Medulla oblongata (tissue), 1 donor: ENCODE measurements at regions not wholly inside any gene's neighbourhood (a gene's known extent, or its start where the extent isn't known, plus 50 kb on each side); places are given as distances from the start of the nearest gene placed in this dataset.

ENCODE experiments used
- DNase-seq: peaks from one replicate; pipeline ENCODE4 v3.0.0-alpha.2; 2015; ENCODE audit errors: extremely low spot score

DNA sequence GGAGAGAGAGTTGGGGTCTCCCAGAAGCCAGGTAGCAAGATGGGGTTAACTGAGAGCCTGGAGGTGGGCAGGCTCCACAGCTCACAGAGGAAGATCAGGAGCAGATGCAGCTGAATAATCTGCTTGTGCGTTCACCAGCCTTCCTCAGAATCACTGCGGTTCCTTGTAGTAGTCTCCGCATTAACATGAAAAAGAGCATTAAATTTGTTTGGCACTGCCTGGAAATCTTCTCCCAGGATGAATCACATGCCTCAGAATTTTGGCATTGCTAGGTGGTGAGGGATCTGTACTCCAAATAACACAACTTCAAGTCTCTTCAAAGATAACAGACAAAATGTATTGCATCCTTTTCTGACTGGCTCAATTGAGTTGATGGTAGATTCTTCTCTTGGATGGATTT lies 700.6 kb upstream of the ARRDC4 start:
- no peak for DNase-seq

DNA sequence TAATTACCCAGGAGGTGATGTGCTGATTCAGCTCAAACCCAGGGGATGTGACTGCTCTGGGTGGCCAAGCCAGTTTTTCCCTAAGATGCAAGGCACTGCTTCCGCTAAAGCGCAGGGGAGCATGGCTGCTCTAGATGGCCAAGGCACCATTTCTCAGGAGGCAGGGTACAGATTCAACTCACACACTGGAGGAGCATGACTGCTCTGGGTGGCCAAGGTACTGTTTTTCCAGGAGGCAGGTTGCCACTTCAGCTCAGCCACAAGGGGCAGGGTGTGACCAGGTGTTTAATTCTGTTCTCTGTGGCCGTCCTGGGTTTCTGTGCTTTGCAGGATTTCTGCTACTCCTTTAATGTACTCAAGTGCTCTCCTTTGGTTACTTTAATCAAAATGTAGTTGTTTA lies 659.3 kb upstream of the ARRDC4 start:
- no peak for DNase-seq

DNA sequence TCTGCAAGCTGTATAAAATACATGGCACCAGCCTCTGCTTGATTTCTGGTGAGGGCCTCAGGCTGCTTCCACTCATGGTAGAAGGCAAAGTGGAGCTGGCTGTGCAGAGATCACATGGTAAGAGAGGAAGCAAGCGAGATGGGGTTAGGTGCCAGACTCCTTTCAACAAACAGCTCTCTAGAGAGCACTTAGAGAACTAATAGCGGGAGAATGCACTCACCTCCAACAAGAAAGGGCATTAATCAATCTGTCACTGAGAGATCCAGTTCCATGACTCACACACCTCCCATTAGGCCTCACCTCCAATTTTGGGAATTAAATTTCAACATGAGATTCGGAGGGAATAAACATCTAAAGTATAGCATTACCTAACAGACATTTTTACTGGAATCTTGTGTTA lies 644.1 kb upstream of the ARRDC4 start:
- DNase-seq = no peak

DNA sequence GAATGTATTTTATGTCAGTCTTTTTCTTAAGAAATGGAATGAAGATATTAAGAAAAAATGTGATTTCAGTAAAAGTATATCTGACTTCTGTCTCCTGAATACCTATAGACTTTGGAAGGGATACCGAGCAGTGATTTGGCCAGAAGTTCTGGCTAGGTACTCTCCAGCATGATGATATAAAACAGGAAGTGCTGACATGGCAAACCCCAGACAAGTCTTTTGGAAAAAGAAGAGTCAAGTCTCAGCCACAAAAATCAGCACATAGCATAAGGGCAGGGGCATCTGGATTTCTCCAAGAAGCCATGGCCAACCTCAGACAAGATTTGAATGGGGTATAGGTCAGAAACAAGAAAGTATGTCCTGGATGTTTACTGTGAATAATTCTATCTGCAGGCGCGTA lies 643.3 kb upstream of the ARRDC4 start:
- no peak for DNase-seq

DNA sequence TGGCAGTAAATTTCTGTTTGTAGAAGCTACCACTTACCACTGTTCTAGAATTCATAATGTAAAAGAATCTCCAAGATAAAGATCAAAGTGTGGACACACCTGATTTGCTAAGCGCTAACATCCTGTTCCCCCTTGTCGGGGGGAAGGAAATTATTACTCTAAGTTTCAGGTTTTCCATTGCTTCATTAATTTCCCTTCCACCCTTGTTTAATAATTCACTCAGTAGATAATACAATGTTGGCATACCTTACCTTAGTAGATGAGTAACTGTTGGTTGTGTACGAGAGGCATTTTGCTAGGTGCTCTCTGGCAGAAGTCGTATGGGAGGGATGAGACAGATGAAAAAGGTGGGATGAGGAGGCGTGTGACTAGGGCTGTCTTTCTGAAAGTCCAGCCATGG lies 641.2 kb upstream of the ARRDC4 start:
- DNase-seq = no peak

DNA sequence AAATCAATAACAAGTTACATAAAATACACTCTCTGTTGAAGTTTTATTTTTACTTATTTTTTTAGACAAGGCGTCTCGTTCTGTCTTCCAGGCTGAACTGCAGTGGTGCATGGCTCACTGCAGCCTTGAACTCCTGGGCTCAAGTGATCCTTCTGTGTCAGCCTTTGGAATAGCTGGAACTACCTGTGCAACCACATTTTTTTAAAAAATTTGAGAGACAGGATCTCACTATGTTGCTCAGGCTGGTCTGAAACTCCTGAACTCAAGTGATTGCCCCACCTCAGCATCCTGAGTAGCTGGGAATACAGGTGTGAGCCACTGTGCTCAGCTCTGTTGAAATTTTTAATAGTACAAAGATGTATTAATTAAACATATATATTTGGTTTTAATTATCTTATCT lies 614.3 kb upstream of the ARRDC4 start:
- no peak for DNase-seq

DNA sequence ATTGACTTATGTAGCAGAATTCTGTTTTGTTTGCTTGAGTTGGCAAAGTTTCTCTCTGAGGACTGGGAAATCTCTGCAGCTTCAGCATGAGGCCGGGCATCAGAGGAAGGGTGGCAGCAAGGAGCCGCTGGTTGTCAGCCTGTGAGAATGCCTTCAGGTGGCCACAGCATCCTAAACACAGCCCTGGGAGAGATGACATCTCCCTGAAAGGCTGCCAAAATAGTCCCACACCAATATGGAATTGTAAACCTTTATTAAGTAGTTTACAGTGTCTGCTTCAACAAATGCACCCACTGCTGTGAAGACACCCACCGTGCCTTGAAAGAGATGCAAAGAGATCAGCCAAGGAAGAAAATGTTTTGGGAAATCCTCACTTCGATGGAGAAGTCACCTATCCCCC lies 609.7 kb upstream of the ARRDC4 start:
- DNase-seq = no peak

DNA sequence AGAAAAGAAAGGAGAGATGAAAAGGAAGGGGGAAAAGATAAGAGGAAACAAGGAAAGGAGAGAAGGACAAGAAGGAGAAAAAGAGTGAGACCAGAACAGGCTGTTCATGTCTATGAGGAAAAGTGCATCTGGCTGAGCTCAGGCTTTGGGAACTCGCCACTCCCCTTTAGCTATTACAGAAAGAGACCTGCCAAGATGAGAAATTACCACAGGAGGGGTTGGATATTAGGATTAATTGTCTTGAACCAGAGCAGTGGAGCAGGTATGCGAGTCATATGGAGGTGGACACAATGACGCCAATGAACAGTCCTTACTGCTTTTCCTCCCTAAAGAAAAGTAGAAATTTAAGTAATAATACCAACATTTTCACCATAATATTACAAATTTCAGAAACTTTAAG lies 577.0 kb upstream of the ARRDC4 start:
- no peak for DNase-seq

DNA sequence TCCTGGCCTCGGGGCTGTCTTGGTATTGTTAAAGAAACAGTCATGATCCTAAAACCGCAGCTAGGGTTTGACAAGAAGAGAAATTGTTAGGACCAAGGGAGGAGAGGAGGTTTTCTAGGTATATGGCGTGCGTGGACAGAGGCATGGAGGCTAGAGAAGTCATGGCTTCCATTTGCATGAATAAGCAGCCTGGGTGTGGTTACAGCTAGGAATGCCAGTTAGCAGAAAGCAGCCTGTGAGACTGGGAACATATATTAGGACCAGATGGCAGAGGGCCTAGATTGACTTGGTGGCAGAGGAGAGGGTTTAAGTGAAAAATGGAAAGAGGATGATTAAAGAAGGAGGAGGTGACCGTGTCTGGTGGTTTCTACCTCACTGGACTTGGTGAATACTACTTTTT lies 573.6 kb upstream of the ARRDC4 start:
- no peak for DNase-seq

DNA sequence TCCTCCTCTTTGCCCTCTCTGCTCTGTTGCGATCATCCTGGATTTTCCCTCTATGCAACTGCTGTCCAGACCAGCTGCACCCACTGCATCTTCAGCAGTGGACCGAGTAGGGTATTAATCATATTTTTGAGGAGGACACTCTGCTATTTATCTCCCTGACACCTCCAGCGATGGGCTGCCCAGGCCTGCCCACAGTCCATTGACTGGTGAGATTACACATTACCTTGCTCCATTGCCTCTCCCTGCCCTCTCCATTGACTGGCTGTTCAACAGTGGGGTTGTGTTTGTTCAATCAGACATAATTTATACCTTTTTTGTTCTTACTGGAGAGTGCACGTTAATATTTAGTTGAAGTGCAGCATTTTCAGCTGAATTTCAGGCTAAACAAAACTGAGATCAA lies 559.3 kb upstream of the ARRDC4 start:
- no peak for DNase-seq

DNA sequence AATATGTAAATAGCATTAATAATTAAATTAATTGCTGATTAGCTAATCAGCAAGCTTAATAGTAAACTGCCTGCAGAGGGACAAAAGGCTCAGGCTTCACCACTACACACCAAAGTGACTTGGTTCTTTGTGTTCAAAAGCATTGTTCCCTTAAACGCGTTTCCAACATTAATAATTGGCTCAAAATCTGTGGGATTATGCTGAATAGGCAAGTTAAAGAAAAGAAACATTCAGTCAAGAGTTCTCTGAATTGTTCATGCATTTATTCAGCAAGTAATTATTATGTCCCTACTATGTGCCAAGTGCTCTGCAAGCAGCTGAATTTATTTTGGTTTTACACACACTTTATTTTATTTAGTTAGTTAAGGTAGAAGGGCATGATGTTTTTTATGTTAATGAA lies 558.5 kb upstream of the ARRDC4 start:
- DNase-seq = no peak

DNA sequence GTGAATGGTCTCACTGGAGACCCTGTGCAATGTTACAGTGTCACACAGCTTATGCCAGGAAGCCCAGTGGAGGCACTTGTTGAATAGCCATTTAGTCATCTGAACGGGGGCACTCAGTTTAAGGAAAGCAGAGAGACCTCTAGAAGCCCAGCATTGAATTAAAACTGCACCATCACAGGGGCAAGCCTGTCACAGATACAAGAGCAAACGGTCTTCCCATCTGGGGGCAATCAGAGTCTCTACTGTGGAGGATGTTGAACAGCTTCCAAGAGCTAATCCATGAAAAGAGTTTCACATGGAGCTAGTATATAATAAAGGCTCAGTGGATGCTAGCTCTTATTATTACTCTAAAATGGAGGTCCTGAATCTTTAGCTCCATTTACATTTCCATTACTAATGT lies 553.7 kb upstream of the ARRDC4 start:
- DNase-seq = no peak

DNA sequence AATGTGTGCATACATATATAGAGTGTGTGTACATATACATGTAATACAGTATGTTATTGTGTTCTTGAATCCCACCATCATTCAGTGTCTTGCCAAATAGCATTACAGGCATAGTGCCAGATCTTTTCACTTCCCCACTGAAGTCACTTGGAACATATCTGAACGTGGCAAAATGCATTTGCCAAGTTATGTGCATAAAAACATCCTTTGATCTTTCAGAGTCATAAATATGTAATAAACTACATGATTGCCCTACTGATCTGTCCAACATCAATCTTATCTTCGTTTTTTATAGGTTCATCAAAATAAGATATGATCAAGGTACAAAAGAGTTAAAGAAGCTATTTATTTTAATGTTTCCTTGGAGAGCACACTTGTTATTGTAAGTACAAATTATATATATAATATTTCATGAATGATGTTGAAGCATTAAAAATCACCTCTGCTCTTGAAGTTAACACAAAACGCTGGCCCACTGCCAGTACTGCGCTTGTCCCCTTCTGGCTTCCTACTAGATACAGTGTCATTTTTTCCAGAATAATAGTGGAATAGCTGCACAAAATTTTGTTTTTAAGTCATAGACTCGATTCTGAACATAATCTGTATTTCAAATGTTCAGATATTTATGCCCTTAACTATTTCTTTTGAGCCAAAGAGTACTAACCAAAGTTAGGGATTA lies 549.5 kb upstream of the ARRDC4 start:
- DNase-seq = no peak

DNA sequence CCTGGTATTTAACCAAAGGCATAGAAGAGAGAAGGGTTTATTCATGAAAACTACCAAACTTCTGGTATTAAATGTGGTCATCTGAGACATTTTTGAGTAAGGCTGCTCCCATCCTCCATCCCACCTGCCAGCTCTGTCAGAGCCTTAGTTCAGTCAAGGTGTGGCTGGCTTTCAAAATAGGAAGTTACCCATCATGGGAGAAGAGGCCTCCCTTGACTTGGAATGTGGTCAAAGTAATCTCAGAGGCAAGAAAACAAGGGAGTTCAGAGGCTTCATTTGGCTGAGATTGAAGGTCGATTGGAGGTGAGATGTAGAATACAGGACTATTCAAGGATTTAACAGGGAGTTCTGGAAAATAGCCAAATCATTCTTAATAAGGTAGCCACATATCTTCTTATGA lies 540.4 kb upstream of the ARRDC4 start:
- DNase-seq = no peak

DNA sequence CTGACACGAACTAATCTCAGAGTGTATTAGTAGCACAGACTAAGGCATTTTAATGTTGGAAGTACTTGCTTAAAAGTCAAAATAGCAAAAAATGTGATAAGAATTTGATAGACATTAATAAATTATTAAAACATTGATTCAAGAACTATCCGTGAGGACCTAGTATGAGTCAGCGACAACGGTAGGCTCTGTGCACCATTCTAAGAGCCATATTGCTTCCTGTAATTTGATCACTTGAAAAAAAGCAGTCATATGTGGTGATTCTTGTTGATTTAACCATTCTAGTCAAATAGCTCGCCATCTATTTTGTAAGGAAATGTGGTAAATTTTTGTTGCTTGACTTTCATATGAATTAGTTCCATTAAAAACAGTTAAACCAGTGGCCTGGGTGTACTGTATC lies 534.9 kb upstream of the ARRDC4 start:
- no peak for DNase-seq

DNA sequence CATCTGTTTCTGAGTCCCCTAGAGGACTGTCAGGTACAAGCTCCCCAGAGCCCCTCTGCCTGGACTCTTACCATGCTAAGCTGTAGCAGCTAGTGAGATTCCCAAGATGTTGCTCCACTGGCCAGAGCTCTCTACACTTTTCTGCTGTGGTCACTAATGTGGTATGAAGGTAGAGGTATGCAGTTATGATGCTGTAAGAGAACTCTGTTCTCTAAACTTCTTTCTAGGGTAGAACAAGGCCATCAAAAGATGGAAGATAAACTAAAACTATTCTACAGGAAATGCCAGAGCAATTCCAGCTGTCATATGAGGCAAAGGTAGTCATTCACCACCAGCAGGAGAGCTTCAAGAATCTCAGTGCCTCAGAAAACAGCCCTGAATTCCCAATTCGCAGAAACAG lies 517.4 kb upstream of the ARRDC4 start:
- no peak for DNase-seq

DNA sequence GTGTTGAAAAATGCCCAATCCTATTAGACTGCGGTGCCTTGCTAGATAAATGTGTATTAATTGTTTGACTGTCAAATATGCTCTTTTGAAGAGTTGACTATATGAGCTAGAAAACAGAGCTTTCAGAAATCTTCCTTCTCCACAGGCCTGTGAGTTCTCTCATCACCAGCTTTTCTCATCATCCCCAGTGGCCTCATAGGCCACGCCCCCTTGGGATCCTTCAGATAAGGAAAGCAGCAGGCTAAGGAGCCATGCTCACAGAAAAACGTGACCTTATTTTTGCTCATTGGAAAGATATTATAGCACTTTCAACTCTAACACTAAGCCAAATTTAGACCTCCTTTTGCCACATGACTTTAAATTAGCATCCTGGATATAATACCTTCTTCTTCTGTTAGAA lies 514.4 kb upstream of the ARRDC4 start:
- DNase-seq = no peak

DNA sequence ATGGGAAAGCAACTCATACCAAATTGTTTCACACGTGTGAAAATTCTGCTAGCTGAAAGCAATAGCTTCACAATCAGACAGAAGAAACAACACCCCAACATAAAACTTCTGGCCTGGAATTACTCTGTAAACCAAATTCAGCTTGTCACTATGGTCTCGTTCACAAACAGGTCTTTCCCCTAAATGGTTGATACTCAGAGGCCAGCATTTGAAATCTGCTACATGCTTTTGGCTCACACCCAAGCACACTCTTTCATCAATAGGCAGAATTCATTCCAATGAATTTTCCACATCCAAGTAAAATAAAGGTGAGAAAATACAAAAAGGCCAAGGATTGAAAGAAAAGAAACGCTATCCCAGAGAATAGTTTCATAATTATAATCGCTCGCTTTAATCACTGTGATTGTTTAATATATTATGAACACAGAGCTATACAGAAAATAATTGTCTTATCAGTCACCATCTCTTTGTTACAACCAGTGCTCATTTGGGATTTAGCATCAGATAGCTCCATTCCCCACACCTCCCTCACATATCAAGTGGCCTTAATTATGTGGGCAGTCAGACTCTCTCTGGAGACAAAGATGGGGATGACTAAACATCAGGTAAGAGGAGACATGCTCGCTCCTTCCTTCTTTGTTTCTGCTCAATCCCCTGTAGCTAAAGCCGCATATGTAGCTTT lies 503.8 kb upstream of the ARRDC4 start:
- DNase-seq = no peak

DNA sequence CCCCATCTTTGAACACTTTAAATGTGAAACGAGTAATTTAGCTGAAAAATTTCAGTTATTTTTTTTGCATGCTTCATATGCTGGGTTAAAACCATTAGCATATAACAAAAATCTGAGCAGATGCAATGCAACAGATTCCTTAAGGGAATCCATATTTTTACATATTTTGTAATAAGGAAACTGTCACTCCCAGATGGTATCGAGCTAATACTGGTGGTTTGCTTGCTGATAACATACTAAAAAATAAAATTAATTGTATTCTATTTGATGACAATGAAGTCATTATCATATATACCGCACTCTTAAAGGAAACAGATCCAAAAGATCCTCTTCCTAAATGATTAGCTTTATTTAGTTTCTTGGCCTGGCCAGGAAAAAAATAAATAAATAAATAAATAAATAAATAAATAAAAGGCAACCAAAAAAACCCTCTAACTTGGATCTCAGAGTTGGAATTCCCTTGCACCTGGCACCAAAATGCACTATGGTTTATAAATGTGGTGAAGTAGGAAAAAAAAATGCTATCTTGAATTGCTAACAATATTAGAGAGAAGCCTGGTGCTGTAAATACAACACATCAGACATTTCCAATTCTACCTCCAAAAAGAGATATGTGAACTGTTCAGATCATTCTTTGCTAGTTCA lies 503.2 kb upstream of the ARRDC4 start:
- no peak for DNase-seq

DNA sequence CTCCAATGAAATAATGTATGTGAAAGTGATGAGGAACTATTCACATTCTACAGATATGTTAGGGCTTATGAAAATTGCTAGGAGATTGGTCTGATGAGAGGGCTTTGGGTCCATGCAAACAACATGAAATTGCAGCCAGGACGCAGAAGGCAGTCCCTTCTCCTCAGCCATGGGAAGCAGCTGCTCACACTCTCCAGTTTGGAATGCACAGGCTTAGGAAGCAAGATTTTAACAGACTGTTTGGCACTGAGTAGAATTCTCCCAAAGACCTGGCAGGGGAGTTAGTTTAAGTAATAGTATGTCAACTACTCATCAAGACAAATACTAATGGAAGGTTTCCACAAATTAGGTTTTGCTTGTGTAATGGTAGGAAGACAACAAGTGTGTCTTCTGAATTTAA lies 500.7 kb upstream of the ARRDC4 start:
- DNase-seq = no peak

DNA sequence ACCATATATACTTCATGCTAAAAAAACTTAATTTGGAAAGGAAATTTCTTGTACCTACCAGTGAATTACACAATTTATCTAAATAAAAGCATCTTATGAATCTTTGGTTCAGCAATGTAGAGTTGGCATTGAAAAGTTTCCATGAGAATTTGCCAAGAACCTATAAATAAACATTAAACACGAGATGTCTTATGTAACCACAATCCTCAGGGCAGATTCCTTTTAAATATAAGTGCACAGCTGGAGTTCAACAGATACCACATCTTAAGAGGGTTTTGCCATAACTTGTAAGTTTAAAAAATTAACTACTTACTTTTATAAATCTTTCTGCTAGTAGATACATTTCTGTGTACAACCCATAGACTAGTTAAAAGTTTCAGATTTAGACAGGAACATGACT lies 499.3 kb upstream of the ARRDC4 start:
- DNase-seq = no peak

DNA sequence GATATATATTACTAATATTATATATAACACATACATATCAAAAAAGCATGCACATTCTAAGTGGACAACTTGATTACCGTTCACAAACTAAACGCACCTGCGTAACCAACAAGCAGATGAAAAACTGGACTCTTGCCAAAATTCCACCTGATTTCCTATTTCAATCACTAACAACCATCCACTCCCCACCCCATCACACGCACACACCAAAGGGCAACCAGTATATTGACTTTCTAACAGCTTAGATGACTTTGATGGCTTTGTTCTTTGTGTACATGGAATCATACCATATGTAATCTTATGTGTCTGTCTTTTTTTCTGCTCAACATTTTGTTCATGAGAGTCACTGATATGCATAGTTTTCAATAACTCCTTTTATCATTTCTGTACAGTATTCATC lies 496.8 kb upstream of the ARRDC4 start:
- no peak for DNase-seq

DNA sequence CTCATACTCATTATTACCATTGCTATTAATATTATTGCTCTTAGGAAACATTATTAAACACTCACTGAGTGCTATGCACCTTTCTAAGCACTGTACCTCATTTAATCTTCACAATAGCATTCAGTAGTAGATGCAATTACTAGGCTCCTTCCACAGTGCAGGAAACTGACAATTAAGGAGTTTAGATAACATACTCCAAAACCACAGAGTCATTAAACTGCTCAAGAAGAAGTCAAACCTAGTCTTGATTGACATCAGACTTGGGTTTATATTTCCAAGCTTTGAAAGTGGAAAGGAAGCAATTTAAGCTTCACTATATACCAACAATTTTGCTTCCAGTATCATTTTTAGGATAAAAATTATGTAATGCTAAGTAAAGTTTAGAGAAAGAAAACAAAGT lies 490.1 kb upstream of the ARRDC4 start:
- DNase-seq = no peak

DNA sequence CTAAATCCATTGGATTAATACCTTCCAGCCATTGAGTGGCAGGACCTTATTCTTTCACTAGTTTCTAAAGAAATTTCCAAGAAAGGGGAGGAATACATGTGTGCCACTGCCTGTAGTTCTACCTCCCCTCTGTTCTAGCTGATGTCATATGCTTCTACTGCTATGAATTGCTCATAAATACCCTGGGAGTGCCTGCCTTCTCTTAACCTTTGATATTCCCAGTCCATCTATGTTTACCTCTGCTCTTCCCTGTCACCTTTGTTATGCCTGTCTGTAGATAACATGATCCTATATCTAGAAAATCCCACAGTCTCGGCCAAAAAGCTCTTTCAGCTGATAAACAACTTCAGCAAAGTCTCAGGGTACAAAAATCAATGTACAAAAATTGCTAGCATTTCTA lies 486.9 kb upstream of the ARRDC4 start:
- no peak for DNase-seq
